Endodermal cell (in vitro differentiated cells): ENCODE measurements at regions not wholly inside any gene's neighbourhood (a gene's known extent, or its start where the extent isn't known, plus 50 kb on each side); places are given as distances from the start of the nearest gene placed in this dataset.
A peak's percentile ranks its signal among the peaks of the same experiment; 100 is the strongest.
"Not testable (repeated sequence)": the region's sequence is repeated elsewhere in the genome, so short reads cannot be mapped to it uniquely, and the experiment has no call there.

Experiments
- DNase-seq: peaks from one replicate; pipeline ENCODE4 v3.0.0-alpha.2; 2017
- H3K27ac ChIP-seq: 2 replicates; pipeline ENCODE4 v1.5.1; 2013; ENCODE audit warnings: mild to moderate bottlenecking, low read depth, low read length, moderate library complexity
- H3K27me3 ChIP-seq: 2 replicates; pipeline ENCODE4 v1.6.1; 2013; ENCODE audit warnings: mild to moderate bottlenecking, low read length, moderate library complexity; ENCODE audit not compliant: insufficient read depth, control insufficient read depth, poor library complexity, severe bottlenecking
- H3K36me3 ChIP-seq: 2 replicates; pipeline ENCODE4 v1.7.0; 2013; ENCODE audit warnings: mild to moderate bottlenecking, low read length, moderate library complexity; ENCODE audit not compliant: control insufficient read depth, insufficient read depth
- H3K4me1 ChIP-seq: one replicate; pipeline ENCODE4 v1.7.0; 2013; ENCODE audit warnings: low read length; ENCODE audit not compliant: control insufficient read depth, insufficient read depth
- H3K4me3 ChIP-seq: 2 replicates; pipeline ENCODE4 v1.5.1; 2013; ENCODE audit warnings: mild to moderate bottlenecking, low read length, moderate library complexity
- H3K9ac ChIP-seq: 2 replicates; pipeline ENCODE4 v1.6.1; 2013; ENCODE audit warnings: mild to moderate bottlenecking, low read length, moderate library complexity; ENCODE audit not compliant: poor library complexity, severe bottlenecking; ENCODE audit errors: extremely low read depth
- H3K9me3 ChIP-seq: 2 replicates; pipeline ENCODE4 v1.6.1; 2013; ENCODE audit warnings: mild to moderate bottlenecking, low read length, moderate library complexity; ENCODE audit not compliant: control insufficient read depth
- H3K27ac Mint-ChIP-seq: 2 replicates; pipeline ENCODE4 v1.8.0; 2020; ENCODE audit warnings: mixed read lengths
- H3K27me3 Mint-ChIP-seq: 2 replicates; pipeline ENCODE4 v1.8.0; 2021; ENCODE audit warnings: mild to moderate bottlenecking, mixed read lengths; ENCODE audit not compliant: insufficient read depth
- H3K36me3 Mint-ChIP-seq: 2 replicates; pipeline ENCODE4 v1.8.0; 2020; ENCODE audit warnings: low read depth, mixed read lengths
- H3K4me1 Mint-ChIP-seq: 2 replicates; pipeline ENCODE4 v1.8.0; 2020; ENCODE audit warnings: mixed read lengths
- H3K4me3 Mint-ChIP-seq: 2 replicates; pipeline ENCODE4 v1.8.0; 2020; ENCODE audit warnings: mild to moderate bottlenecking, moderate library complexity, mixed read lengths
- H3K9me3 Mint-ChIP-seq: 2 replicates; pipeline ENCODE4 v1.8.0; 2020; ENCODE audit warnings: mild to moderate bottlenecking, mixed read lengths
- WGBS, 2 experiments: methylation state at CpG; one replicate each; pipeline versions ENCODE4 v1.1.5 to v1.1.7; 2013; ENCODE audit warnings: missing lambda C conversion rate in 2 of 2, mixed read lengths in 1 of 2; ENCODE audit not compliant: insufficient coverage in 1 of 2, insufficient read length in 1 of 2; 5-methylcytosine and 5-hydroxymethylcytosine counted together
- TF ChIP-seq, protein P1 (sequence below): fragments of 200-600 bp; sonication (generic); conservative IDR thresholded peaks from 2 replicates; pipeline ENCODE4 v1.5.0; 2021; ENCODE audit warnings: antibody characterized with exemption, mild to moderate bottlenecking

GRCh38 chr5:1720396-1721110 lies 79.1 kb downstream of the MRPL36 start:
- Mint-ChIP-seq H3K4me3 (no peak overlapping the region), H3K27me3 (peaks cover 14% of the 10 kb centered on the region), H3K9me3 (peaks cover 31% of the 10 kb centered on the region), H3K27ac (no peak overlapping the region), H3K36me3 (peaks cover 9% of the 10 kb centered on the region), H3K4me1 (peaks cover under 1% of the 10 kb centered on the region)
- Histone ChIP-seq H3K4me3 (no peak overlapping the region), H3K27ac (no peak overlapping the region), H3K9ac (no peak overlapping the region), H3K36me3 (no peaks in the 10 kb centered on the region), H3K9me3 (peaks cover 16% of the 10 kb centered on the region), H3K27me3 (no peaks in the 10 kb centered on the region), H3K4me1 (no peaks in the 10 kb centered on the region)
- TF ChIP-seq, protein P1, sequence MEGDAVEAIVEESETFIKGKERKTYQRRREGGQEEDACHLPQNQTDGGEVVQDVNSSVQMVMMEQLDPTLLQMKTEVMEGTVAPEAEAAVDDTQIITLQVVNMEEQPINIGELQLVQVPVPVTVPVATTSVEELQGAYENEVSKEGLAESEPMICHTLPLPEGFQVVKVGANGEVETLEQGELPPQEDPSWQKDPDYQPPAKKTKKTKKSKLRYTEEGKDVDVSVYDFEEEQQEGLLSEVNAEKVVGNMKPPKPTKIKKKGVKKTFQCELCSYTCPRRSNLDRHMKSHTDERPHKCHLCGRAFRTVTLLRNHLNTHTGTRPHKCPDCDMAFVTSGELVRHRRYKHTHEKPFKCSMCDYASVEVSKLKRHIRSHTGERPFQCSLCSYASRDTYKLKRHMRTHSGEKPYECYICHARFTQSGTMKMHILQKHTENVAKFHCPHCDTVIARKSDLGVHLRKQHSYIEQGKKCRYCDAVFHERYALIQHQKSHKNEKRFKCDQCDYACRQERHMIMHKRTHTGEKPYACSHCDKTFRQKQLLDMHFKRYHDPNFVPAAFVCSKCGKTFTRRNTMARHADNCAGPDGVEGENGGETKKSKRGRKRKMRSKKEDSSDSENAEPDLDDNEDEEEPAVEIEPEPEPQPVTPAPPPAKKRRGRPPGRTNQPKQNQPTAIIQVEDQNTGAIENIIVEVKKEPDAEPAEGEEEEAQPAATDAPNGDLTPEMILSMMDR = no peak
- WGBS, 2 experiments = 89 to 93% methylated on average over 20 to 21 of the region's 21 CpGs
- peak; percentile 17 for DNase-seq

DNA sequence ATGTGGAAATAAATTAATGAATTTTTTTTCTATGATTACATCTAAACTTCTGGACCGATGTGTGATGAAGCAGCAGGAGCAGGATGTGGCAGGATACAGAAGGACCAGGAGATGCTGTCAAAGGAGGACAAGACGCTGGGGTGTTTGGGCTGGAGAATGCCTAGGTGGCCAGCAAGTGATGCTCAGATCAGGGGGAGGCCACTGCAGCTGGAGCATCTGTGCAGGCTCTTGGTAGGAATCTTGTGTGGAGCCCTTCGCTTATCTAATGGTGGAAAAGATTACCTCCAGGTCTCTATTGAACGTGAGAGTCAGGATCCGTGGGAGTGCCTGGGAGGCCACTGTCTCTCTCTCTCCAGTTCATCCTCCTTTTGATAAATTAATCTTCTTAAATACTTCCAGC lies 79.8 kb downstream of the MRPL36 start:
- H3K4me3 Mint-ChIP-seq = no peak overlapping the region
- no peaks in the 10 kb centered on the region for H3K27me3 ChIP-seq
- H3K27ac ChIP-seq = no peak overlapping the region
- H3K4me1 ChIP-seq = no peaks in the 10 kb centered on the region
- H3K36me3 Mint-ChIP-seq = peaks cover 9% of the 10 kb centered on the region
- H3K9me3 Mint-ChIP-seq = peaks cover 31% of the 10 kb centered on the region
- no peaks in the 10 kb centered on the region for H3K4me1 Mint-ChIP-seq
- no peak overlapping the region for H3K9ac ChIP-seq
- H3K4me3 ChIP-seq = no peak overlapping the region
- TF ChIP-seq, protein P1 = no peak
- WGBS, 2 experiments = 72% methylated on average over 5 of the region's 5 CpGs
- no peaks in the 10 kb centered on the region for H3K36me3 ChIP-seq
- peaks cover 16% of the 10 kb centered on the region for H3K9me3 ChIP-seq
- DNase-seq = peak; percentile 17
- peaks cover 10% of the 10 kb centered on the region for H3K27me3 Mint-ChIP-seq
- H3K27ac Mint-ChIP-seq = no peak overlapping the region

DNA sequence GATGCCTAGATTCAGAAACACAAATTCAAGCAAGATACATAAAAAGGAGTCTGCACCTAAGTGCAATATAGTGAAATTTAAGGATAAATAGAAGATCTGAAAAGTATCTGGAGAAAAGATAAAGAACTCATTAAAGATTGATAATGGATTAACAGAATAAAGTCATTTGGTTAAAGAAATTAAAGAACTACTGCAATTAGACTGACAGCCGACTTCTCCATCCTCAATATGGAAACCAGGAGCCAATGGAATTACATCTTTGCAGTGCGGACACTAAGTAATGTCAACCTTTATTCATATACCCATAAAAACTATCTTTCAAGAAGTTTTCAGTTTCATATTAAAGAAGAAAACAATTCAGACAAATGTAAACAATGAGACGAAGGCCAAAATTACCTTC lies 81.0 kb downstream of the MRPL36 start:
- Mint-ChIP-seq H3K4me3 (no peak overlapping the region), H3K36me3 (peaks cover 9% of the 10 kb centered on the region), H3K27me3 (peaks cover 10% of the 10 kb centered on the region), H3K9me3 (peaks cover 31% of the 10 kb centered on the region), H3K4me1 (no peaks in the 10 kb centered on the region), H3K27ac (no peak overlapping the region)
- Histone ChIP-seq H3K27me3 (no peaks in the 10 kb centered on the region), H3K4me3 (no peak overlapping the region), H3K36me3 (no peaks in the 10 kb centered on the region), H3K9ac (no peak overlapping the region), H3K4me1 (no peaks in the 10 kb centered on the region), H3K27ac (no peak overlapping the region), H3K9me3 (peaks cover 16% of the 10 kb centered on the region)
- 72 to 80% methylated on average over 3 of the region's 3 CpGs for WGBS, 2 experiments
- TF ChIP-seq, protein P1 = no peak
- DNase-seq = no peak

- not testable (repeated sequence) for H3K9ac ChIP-seq, H3K9me3 Mint-ChIP-seq, H3K27ac ChIP-seq, H3K27me3 Mint-ChIP-seq, H3K27me3 ChIP-seq, H3K9me3 ChIP-seq, DNase-seq, H3K4me1 ChIP-seq, H3K4me3 ChIP-seq, H3K36me3 Mint-ChIP-seq, H3K36me3 ChIP-seq
- Mint-ChIP-seq H3K4me3 (peak overlapping the region; percentile 60), H3K4me1 (peaks cover 10% of the 10 kb centered on the region), H3K27ac (peak overlapping the region; percentile 19)
- 8% methylated on average over 18 of the region's 21 CpGs; no CpG with 5 or more reads in 1 of the 2 experiments for WGBS, 2 experiments
Measured at GRCh38 chr5:1710091-1710490, 89.5 kb downstream of the MRPL36 start.
